ENCODE measurements at regions not wholly inside any gene's neighbourhood (a gene's known extent, or its start where the extent isn't known, plus 50 kb on each side); places are given as distances from the start of the nearest gene placed in this dataset.
A peak's percentile ranks its signal among the peaks of the same experiment; 100 is the strongest.

- FAIRE-seq: no peak
Observed at GRCh38 chr1:173405281-173405680, 71.9 kb upstream of the PRDX6 start.

DNA sequence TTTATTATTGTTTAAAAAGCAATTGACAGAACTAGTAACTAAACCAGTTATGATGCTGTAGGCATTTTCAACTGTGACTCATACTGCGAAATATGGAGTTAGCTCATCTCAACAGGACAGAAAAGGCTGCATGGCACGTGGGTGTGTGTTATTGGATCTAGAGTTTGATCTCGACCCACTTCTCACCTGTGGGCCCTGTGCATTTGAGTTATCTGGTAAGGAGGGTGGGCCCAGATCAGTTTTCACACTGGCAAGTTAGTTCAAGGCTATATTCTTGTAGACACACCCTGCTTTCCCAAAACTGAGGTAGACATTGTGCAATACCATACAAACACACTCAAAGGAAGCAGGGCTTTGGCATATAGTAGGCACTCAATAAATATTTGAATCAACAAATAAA, 71.3 kb upstream of the PRDX6 start:
- FAIRE-seq: no peak

- FAIRE-seq: no peak
Observed at GRCh38 chr1:173406783-173407230, 70.3 kb upstream of the PRDX6 start.

GRCh38 chr1:173407846-173408245, 69.3 kb upstream of the PRDX6 start:
- FAIRE-seq: no peak

DNA sequence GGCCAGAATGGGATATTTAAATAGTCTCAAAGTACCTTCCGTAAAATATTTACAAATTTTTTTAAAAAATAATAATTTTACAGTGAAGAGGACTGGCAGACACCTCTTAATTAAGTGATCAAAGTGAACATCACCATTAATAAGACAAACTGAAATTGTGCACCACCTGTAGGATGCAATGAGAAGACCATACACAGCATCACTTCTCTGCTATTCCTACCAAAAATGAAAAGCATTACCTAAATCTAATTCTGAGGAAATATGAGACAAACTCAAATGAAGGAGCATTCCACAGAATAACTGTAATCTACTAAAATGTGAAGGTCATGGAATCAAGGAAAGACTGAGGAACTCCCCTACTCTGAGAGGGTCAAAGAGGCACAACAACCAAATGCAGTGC, 68.2 kb upstream of the PRDX6 start:
- no peak for FAIRE-seq

- FAIRE-seq: no peak
Observed at GRCh38 chr1:173409613-173410012, 67.5 kb upstream of the PRDX6 start.

DNA sequence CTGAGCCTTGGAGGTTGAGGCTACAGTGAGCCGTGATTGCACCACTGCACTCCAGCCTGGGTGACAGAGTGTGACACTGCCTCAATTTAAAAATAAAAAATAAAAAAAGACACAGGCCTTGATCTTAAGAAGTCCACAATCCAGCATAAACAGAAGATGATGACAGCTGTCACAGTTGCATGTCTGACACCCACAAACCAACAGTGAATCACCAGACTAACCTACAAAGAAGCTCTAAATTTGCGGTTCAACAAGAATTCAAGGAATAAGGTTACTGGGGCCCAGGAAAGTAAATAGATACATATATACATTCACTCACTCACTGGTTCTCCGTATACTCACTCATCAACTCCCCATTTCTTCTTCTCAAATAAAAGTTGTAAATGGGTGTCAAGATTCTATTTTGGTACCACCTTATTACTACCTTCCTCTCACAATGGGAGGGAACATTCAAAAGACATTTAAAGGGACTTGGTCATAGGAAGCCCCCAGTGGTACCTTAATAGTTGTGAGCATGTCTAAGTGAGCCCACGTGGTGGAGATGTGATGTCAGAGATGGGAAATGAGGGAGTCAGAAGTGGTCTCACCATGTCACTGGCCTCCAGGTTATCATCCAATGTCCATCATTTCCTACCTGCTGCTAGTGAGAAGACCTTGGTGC, 66.9 kb upstream of the PRDX6 start:
- FAIRE-seq: no peak

DNA sequence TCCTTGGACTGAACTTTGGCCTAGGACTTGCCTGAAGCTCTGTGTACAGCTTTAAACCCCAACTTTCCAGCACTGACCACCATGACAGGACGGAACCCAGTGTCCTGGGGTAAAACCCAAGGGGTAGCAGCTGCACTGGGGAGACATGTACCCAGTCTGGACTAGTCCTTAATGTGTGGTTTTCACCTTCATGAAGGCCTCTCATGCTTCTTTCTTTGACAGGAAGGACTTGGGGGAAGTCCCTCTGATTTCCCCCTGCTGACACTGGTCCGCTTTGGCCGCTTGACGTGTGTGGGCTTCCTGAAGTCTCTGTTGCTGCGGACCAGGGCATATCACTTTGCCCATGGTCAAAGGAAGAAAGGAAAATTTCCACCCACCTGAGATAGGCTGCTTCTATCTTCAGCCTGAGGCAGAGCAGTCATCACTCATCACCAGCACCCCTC, 66.3 kb upstream of the PRDX6 start:
- no peak for FAIRE-seq

- FAIRE-seq: no peak
Observed at GRCh38 chr1:173411835-173412742, 65.0 kb upstream of the PRDX6 start.

GRCh38 chr1:173413271-173413707, 63.8 kb upstream of the PRDX6 start:
- no peak for FAIRE-seq

DNA sequence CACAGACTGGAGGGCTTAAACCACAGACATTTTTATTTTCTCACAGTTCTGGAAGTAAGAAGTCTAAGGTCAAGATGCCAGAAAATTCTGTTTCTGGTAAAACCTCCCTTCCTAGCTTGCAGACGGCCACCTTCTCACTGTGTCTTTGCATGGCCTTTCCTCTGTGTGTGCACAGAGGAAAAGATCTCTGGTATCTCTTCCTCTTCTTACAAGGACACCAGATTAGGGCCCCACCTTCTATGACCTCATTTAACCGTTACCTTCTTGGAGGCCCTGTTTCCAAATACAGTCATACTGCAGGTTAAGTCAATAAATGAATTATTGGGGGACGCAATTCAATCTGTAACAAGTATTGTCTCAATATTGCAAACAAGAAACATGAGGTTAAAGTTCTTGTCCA, 63.0 kb upstream of the PRDX6 start:
- FAIRE-seq: no peak

DNA sequence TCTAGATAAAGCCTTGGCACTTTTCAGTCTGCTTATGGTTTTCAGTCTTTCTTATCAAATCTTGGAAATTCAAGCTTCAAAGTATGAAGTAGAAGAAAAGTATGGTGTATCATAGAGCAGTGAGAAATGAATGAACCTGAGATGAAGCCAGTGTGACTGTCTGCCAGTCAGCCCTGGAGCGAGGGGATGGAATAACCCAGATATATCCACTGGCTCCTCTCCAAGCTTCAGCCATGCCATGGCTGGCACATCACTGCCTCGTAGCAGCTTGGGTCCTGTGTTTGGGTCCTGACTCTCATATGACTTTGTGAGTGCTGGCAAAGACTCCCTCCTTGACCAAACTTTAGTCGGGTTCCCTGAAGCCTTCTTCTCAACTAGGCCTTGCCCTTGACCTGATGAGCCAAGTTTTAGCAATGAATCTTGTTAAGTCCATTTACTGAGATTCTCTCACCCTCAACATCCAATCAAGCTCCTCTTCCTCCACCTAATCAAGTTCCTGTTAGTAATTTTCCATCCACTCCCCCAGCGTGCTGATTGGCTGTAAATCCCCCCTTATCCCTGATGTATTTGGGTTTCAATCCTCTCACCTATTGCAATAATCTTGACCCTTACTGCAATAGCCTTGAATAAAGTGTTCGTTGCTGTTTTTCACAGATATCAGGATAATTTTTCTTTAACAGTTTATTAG, 62.5 kb upstream of the PRDX6 start:
- no peak for FAIRE-seq

GRCh38 chr1:173415490-173415889, 61.6 kb upstream of the PRDX6 start:
- FAIRE-seq: no peak

DNA sequence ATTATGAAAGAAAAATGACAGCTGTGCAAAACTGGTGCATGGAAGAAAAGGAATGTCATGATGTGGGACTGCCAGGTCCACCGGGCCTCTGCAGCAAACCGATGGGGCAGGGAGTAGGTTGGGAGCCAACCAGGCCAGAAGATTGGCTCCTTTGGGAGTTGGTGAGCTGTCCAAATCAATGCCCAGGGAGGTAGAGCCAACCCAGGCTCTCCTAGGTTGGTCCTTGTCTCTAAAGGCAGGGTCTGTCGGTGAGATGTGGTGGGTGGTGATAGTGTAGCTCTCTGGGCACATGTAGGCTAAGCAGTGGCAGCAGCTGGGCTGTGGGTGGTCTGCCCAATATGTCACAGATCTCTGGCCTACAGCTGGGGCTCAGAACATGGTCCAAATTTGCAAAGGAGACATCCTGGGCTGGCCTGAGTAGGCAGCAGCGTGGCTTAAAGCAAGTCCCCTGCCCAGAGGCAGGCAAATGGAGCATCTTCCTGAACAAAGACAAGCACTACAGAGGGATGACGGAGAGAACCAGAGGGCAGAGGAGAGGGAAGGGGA, 61.2 kb upstream of the PRDX6 start:
- FAIRE-seq: no peak

DNA sequence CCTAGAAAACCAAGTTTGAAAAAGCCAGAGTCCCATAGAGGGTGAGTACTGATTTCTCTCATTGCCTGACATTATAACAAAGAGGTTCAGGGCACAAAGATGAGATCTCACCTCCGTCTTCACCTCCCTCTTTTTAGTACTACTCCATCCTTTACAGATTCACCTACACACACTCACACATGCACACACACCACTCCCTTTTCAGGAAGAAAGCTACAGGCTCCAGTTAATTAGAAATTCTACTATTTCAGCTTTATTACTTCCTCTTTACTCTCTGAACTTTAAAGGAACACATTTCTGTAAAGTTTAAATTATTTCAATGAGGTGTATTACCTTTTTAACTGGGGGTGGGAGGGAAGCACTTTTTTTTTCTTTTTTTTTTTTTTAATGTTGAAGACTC, 59.6 kb upstream of the PRDX6 start:
- FAIRE-seq: no peak

DNA sequence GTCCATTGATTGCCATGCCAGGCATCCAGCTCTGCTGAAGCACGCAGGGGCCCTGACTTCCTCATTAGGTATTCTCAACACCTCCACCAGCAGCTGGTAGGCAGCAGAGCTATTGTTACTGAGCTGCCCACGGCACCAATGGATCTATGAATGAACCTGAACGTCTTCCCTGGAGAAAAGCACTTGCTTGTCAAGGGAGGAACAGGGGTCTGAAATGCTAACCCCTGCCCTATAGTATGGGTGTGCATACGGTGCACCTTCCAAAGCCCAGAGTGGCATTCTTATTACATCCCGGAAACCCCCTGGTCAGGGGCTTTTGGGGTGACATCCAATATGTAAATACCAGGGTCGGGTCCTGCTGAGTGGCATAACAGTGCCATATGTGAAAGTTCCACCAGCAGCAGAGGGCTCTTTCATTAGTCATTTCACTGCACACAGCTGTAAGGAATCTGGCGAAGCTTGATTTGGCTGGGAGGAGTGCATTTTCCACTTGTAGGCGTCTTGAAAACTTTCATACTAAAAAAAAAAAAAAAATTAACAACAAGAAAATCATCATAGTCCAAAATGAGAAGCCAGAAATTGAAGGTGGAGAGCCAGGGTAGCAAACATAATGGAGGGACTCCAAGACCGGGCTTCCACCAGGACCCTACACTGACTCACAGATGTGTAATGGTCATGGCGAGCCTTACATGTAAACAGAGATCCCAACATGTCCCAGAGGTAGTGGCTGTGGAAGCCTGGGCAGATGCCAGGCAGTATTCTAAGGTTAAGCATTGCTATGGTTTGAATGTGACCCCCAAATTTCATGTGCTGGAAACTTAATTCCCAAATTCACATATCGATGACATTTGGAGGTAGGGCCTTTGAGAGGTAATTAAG, 58.8 kb upstream of the PRDX6 start:
- no peak for FAIRE-seq

DNA sequence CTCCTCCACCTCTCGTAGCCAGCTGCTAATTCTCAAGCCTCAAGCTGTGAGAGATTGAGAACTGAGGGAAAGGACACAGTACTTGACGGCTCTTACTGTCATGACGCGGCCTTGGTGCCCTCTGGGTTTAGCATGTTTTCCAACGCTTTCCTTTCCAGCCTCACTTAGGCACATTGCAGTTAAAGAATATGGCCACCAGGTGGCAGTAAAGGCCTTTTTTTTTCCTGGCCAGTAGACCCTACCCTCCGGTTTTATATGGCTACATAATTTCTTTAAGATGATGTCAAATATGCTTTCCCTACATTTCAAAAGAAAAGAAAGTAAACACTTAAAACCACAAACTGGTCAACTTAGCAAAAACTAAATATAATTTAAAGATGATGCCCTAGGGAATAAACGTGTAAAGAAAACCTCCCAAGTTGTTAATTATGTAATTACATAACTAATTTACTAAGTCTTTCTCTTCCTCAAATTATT, 56.8 kb upstream of the PRDX6 start:
- peak; percentile 92 for FAIRE-seq

- no peak for FAIRE-seq
Observed at GRCh38 chr1:173421286-173421685, 55.8 kb upstream of the PRDX6 start.

- no peak for FAIRE-seq
Observed at GRCh38 chr1:173421789-173422188, 55.3 kb upstream of the PRDX6 start.

DNA sequence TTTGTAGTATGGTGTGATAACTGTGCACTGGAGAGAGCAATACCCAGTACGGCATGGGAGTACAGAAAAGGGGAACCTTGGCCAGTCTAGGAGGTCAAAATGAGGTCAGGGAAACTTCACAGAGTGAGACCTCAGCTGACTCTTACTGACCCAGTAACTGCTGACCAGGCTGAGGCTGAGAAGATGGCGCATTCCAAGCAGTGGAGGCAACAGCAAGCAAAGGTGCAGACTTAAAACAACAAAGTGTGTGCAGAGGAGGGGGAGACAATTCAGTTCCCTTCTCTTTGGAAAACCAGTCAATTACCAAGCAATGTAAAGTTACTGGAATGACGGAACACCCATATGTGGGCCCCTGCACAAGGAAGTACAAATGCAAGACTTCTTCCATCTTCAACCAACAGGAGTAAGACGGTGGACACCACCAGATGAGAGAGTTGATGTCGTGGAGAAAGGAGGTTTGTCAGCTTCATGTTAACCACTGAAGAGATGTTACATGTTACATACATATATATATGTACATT, 54.6 kb upstream of the PRDX6 start:
- no peak for FAIRE-seq

- no peak for FAIRE-seq
Observed at GRCh38 chr1:173423291-173423690, 53.8 kb upstream of the PRDX6 start.

GRCh38 chr1:173424143-173424542, 53.0 kb upstream of the PRDX6 start:
- FAIRE-seq: no peak
